GM21825 (cell line): ENCODE measurements at regions not wholly inside any gene's neighbourhood (a gene's known extent, or its start where the extent isn't known, plus 50 kb on each side); places are given as distances from the start of the nearest gene placed in this dataset.
A peak's percentile ranks its signal among the peaks of the same experiment; 100 is the strongest.

Experiments
- ATAC-seq: cut with Tn5 transposase; IDR thresholded peaks from one replicate; pipeline ENCODE4 v1.9.1; 2021; ENCODE audit warnings: mild to moderate bottlenecking, moderate library complexity; ENCODE audit not compliant: unreplicated experiment

DNA sequence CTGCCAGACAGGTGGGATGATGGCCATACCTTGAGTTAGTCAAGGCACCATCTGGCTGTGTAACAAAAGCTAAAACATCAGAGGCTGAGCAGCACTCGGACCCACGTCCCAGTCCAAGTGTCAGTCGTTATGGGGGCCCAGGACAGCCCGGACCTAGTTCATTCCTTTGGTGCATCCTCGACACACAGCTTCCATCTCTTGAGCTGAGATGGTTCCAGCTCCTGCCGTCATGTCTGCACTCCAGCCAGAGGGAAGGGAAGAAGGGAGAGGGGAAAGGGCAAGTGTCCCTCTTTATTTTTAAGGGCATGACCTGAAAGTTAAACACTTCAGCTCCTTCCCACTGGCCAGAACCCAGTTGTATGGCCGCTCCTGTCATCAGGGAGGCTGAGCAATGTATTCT lies 218.0 kb downstream of the SEC14L1 start:
- no peak for ATAC-seq

DNA sequence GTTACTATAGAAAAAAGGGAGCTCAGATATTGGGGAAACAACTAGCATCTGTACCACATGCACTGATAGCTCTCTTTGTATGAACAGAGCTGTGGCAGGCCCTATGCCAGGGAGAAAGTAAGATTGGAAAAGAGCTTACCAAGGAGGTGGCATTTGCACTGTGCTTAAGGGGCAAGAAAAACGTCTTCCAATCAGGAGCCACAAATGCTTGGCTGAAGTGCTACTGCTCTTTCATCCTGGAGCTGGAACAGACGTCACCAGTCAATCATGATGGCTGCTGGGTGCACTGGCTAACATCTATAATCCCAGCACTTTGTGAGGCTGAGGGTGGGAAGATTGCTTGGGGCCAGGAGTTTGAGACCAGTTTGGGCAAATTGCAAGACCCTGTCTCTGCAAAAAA lies 218.5 kb downstream of the SEC14L1 start:
- no peak for ATAC-seq

DNA sequence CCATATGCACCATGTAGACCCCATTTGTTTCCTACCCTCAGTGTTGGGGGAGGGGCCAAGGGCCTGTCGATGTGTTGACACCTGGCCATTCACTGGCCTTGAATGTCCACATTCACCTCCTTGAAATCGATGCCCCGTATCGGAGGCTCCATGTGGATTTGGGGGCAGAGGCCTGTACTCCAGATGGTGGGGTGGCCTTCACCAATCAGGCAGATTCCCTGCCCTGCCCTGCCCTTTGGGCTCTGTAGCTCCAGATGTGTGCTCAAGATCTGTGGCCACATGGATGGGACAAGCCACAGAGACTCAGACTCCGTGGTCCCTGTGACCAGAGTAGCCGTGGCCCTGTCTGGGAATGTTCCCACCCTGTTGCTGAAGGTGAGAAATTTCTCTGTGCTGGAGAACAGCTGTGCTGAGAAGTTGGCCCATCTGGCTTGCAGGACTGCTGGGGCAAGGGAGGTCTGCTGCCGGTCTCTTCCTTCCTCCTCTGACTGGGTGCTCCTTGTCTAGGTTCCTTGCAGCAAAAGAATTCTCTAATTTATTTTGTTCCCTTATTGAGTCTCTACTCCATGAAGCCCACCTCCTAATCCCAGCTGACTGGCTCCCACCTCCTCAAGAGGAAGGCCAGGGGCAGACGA lies 221.3 kb downstream of the SEC14L1 start:
- ATAC-seq: no peak

DNA sequence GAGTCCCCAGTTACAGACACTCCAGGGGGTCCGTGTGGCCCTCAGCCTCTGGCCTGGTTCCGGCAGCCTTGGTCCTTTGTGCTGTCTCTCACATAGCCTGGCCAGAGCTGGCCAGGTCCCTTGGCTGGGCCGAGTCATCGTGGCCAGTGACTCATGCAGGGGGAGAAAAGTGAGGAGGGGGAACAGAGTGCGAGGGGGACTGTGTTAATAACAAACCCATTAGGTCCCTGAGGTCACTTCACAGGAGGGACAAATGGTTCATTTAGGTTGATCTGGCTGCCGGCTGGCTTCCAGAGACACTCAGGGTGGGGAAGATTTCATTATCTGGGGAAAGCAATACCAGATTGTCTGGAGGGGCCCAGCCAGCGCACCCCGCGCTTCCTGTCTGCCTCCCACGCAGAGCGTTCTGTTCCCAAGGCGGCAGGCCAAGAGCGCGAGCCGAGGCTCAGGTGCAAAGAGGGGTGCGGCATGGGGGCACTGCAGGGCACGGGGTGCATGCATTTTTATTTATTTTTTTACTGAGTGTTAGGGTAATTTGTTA lies 223.1 kb downstream of the SEC14L1 start:
- ATAC-seq: no peak

DNA sequence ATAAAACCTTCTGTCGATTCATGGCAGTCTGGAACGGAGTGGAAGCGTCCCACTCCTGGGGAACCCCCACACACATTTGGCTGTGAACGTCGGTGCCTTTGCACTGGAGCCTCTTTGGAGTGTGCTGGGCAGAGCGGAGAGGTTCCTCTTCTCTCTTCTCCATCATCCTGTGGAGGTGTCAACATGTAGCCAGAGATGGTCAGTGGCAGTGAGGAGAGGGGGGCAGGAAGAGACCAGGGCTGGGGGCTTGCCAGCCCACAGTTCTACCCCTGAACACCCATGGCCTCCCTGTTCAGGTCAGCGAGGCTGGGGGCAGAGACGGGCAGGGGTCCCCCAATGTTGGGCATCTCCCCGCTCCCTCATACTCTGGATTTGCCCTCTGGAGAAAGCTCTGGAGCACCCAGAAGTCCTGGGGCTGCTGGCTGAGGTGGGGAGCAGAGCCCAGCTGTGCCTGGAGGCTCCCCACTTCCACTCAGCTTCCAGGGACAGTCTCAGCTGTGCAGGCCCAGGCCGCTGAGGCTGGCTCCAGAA lies 223.7 kb downstream of the SEC14L1 start:
- ATAC-seq: no peak

DNA sequence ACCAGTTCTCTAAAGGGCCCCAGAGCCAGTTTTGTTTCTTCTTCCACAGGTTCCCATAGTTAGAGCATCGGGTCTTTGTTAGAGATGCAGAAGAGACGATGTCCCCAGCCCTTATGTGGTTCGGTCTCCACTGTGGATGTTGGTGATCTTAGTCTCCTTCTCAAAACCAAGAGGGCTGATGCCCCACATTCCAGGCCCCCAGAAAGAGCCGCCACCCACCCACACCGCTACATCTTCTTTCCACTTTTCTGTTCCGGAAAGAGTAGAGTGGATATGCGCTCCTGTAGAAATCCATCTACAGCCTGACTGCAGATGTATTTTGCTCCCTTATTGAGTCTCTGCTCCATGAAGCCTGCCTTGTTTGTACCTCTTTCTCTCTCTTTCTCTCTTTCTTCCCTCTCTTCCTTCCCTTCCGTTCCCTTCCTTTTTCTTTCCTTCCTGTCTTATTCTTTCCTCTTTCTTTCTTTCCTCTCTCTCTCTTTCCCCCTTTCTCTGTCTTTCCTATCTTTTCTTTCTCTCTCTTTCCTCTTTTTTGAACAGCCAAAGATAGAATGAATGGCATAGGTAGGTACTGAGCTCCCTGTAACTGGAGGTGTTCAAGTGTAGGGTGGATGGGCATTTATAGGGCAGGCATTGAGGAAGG lies 224.3 kb downstream of the SEC14L1 start:
- ATAC-seq: no peak

DNA sequence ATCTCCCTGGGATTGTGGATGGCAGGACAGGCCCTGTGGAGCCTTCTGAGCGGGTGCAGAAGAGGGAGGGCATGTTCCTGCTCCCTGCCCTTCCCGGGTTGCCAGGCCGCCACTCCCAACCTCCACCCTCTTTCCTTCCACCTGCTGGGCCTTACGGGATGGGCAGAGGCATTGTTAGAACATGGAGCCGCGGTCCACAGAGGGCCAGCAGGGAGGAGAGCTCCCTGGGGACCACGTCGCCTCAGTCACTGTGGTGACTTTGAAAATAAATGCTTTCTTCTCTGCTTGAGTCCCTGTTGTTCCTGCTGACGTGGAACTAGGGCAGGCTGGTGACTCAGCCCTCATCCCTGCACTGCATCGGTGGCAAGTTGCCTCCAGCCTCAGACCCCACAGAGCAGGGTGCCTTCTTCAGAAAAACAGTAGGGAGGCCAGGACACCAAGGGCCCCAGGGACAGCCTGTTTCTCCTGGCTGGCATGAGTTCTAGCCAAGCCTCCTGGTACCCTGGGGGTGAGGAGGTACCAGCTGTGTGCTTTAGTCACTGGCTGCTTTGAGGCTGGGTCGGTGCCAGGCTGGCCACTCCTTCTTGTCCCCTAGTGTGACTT lies 224.9 kb downstream of the SEC14L1 start:
- ATAC-seq: no peak

DNA sequence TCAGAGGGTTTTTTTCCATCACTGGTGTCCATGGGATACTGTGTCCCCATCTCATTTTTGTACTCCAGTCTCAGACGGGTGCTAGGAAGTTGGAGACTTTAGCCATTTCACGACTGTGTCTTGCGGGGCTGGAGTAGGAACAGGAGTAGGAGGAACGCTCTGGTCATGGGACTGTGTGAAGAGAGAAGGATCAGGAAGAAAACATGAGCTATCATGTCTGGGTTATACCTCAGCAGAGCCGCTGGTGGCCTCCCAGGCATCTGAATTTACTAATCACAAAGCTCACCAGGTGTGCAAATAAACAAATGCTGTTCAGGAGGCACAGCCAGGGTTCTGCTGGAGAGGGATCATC lies 225.4 kb downstream of the SEC14L1 start:
- no peak for ATAC-seq

DNA sequence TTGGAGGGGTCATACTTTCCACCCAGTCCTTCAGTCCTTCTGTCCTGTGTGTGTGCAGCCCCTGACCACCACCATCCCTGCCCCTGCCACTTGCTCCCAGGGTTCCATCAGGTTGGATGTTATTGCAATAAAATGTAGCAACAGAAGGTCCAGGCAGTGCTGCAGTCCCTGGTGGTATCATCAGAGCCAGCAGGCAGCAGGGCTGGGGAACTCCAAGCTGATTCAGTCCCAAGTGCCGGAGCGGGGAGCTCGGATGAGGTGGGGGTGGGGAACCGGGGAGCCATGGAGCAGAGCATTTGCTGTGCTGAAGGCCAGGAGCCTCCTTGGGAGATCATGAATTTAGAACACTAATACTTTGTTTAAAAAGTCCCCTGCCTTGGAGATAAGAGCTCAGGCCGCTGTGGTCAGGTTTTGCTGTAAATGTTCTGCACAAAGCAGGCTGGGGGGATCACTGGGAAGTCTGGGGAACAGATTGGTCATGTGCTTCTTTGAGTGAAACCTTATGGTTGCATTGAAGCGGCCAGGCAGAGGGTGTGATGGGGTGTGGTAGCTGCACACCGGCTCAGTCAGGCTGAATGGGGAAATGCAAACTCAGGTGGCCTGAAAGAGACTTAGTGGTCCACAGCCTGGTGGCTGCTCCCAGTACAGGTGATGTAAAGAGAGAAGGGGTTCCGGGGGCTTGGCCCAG lies 225.9 kb downstream of the SEC14L1 start:
- ATAC-seq: peak; percentile 53

DNA sequence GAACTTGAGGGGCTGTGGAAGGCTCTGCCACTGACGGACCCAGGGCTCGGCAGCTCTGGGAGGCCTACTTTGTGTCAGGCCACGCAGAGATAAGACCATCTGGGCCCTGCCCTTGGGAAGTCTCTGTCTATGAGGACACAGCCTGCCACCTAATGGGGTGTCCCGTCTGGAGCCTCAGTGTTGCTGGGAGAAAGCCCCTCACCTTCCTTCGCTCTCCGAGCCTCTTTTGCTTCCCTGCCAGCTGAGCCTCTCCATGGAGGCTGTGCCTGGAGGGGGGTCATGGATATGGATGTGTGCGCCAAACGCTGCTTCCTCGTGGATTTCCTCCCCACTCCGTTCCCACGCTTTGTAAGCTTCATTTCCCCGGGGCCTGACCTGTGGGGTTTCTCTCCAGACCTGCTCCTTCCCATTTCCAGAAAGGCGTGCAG lies 228.8 kb downstream of the SEC14L1 start:
- no peak for ATAC-seq

DNA sequence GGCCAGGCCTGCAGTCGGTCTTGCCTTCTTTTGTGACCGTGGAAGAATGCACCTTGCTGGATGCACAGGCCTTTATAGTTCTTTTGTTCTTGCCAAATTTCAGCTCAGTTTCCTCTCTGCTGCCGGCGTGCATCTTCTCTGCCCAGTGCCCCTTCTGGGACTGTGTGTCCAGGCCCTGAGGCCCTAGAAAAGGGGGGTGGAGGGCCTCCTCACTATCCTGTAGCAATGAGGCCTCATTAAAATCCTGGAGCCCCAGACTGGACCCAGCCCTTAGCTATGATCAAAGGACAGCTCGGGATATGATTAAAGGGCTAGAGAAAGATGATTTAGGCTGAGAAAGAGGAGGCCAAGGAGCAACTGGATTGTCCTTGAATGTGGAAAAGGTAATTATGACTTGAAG lies 229.8 kb downstream of the SEC14L1 start:
- ATAC-seq: no peak

DNA sequence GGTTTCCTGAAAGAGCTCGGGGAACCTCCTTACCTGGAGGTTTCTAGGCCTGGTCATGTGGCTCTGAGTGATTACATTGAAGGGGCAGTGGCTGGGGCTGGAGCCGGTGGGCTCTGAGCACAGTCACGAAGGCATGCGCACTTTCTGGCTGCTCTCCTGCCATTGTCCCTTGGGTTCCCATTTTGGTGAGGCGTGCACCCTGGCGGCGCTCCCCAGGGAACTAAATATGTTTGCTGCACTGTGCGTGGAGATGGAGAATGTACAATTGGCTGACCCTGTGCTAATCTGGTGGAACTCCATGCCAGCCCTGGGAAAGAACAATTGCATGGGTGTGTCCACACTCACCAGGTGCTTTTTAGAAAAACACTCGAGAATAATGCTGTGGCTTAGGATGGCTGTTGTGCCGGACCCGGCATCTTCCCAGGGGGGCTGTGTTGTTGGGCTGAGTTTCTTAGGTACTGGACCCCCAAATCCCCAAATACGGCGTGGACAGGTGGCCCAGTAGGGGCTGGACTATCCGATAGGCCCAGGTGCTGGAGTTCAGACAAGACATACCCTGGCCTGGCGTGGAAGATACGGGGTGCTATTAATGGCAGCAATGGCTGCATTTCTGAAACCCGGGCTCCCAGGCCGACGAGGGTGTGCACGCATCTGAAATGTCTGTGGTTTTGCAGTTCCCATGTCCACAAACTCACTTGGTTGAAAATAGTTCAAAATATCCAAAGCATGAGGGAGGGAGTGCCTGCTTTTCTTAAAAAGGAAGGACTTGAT lies 230.5 kb downstream of the SEC14L1 start:
- ATAC-seq: no peak

DNA sequence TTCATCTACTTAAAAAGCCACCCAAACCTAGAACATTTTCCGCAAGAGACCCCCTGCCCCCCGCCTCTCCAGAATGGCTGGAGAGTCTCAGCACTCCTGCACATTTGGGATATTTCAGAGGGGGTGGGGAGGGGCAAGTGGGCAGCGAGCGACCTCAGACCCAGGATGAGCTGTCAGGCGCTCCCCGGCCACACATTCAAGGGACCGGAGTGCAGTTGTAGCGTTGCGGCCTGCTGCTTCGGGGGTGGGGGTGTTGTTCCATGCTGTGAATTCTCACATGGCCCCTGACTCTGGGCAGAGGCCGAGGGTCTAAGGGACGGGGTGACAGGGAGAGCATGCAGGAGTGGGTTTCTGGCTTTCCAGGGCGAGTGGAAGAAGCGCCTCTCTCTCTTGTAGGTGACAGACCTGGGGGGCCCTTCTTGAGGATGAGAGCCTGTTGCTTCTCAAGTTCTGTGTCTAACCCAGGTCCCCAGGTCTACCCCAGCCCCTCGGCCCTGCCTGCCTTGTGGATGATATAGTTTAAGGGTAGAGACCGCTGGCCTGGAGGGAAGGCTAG lies 231.2 kb downstream of the SEC14L1 start:
- ATAC-seq: no peak

DNA sequence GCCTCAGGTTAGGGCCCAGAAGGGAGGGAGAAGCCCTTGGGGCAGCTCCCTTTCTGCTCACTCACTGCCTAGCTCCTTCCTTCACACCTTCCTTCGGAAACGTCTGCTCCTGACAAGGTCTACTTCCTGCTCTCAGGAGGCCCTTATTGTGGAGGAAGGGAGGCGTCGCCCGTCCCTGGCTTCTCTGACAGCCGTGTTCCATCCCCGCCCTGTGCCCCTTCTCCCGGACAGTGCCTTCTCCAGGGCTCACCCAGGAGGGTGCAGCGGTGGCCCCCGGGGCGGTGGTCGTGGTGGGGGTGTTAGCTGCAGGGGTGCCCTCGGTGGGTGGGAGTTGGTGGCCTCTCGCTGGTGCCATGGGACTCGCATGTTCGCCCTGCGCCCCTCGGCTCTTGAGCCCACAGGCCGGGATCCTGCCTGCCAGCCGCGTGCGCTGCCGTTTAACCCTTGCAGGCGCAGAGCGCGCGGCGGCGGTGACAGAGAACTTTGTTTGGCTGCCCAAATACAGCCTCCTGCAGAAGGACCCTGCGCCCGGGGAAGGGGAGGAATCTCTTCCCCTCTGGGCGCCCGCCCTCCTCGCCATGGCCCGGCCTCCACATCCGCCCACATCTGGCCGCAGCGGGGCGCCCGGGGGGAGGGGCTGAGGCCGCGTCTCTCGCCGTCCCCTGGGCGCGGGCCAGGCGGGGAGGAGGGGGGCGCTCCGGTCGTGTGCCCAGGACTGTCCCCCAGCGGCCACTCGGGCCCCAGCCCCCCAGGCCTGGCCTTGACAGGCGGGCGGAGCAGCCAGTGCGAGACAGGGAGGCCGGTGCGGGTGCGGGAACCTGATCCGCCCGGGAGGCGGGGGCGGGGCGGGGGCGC lies 231.9 kb downstream of the SEC14L1 start:
- ATAC-seq: peak; percentile 55

DNA sequence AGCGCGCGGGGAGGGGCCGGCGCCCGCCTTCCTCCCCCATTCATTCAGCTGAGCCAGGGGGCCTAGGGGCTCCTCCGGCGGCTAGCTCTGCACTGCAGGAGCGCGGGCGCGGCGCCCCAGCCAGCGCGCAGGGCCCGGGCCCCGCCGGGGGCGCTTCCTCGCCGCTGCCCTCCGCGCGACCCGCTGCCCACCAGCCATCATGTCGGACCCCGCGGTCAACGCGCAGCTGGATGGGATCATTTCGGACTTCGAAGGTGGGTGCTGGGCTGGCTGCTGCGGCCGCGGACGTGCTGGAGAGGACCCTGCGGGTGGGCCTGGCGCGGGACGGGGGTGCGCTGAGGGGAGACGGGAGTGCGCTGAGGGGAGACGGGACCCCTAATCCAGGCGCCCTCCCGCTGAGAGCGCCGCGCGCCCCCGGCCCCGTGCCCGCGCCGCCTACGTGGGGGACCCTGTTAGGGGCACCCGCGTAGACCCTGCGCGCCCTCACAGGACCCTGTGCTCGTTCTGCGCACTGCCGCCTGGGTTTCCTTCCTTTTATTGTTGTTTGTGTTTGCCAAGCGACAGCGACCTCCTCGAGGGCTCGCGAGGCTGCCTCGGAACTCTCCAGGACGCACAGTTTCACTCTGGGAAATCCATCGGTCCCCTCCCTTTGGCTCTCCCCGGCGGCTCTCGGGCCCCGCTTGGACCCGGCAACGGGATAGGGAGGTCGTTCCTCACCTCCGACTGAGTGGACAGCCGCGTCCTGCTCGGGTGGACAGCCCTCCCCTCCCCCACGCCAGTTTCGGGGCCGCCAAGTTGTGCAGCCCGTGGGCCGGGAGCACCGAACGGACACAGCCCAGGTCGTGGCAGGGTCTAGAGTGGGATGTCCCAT lies 232.8 kb downstream of the SEC14L1 start:
- peak; percentile 5 for ATAC-seq

DNA sequence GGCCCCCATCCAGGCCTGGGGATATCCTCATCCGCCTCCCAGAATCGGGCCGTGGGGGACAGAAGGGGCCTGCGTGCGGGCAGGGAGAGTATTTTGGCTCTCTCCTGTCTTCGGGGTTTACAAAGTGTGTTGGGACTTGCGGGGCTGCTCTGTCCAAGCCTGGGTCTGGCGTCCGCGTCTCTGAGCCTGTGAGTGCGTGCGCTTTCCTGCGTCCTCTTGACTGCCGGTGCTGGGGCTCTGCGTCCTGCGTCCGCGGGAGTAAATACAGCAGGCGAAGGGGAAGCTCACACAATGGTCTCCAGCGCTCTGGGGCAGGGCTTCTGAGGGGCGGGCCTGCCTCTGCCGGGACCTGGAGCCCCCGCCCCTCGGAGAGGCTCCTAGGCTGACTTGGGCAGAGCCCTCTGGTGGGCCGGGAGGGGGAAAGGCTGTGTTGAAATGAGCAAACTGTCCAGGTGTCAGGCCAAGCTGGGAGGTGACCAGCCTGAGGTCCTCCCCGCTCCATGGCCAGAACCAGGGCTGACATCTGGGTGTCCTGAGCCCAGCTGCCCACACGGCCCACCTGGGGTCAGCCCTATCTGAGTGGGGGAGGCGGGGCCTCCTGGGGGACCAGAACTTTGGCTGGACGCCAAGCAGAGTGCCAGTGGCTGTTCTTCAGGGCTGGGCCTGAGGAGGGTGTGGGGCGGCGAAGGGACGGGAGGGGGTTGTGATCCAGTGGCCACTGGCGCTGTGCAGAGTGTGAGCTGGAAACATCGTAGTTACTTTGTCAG lies 233.6 kb downstream of the SEC14L1 start:
- no peak for ATAC-seq

DNA sequence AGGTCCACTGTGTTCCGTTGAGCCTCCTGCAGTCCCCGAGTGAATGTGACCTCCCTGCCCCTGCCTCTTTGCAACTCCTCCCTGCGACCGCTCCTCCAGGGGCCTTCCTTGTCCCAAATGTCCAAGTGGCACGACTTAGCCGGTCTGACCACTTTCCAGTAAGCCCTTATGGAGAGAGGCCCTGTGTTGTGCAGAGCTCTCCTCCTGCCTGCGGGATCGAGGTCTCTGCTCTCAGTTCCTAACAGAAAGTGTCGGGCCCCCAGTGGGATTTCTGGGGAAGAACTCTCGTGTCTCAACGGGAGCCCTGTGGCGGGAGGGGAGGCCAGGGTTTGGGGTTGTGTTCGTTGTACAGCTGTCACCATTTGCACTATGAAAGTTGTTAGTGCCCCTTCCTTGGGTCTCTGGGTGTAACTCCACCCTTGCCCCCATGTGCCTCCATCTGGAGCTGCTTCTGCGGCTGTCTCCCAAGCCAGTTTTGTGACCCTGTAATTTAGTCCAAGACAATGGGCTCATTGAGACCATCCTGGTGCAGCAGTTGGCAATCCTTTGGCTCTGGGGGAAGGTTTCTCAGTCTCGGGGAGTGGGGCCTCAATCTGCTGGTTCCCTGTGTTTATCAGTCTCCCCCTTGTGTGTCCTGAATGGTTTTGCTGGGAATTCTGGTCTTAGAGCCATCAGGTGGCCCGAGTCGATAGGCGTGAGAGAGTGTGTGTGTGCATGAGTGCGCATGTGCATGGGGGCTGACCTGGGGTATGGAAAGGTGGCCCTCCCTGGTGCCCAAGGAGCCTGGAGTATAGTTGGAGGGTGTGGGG lies 234.5 kb downstream of the SEC14L1 start:
- no peak for ATAC-seq
